Right ventricle myocardium superior (tissue), 1 donor: ENCODE measurements at regions not wholly inside any gene's neighbourhood (a gene's known extent, or its start where the extent isn't known, plus 50 kb on each side); places are given as distances from the start of the nearest gene placed in this dataset.

Source experiments
- ATAC-seq: fragments of 200-7000 bp; cut with Tn5 transposase; one replicate; pipeline ENCODE4 v1.9.1; 2020; ENCODE audit warnings: mild to moderate bottlenecking; ENCODE audit not compliant: poor library complexity
- DNase-seq: peaks from one replicate; pipeline ENCODE4 v3.0.0-alpha.2; 2020
- intact Hi-C: fragments of 100-400 bp; cut with DNase I; formaldehyde crosslinking; loops from one replicate; pipeline ENCODE4 v1.11.2; 2022
- donor health status: DM: no; HTN: yes; CAD: no; lungs with severe emphysema.

DNA sequence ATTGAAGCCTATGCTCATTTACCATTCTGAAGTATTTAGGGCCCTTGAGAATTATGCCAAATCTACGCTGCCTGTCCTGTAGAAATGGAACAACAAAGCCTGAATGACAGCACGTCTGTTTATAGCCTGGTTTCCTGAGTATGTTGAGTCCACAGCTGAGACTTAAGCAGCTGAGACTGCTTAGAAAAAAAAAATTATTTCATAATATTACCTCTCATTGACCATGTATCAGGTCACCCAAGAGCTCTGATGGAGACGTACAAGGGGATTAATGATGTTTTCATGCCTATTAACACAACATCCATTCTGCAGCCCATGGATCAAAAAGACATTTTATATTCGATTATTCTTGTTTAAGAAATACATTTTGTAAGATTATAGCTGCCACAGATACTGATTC lies 387.2 kb upstream of the NCAM2 start:
- intact Hi-C loops = no loop called here
- DNase-seq (no peak), ATAC-seq (no peak)

DNA sequence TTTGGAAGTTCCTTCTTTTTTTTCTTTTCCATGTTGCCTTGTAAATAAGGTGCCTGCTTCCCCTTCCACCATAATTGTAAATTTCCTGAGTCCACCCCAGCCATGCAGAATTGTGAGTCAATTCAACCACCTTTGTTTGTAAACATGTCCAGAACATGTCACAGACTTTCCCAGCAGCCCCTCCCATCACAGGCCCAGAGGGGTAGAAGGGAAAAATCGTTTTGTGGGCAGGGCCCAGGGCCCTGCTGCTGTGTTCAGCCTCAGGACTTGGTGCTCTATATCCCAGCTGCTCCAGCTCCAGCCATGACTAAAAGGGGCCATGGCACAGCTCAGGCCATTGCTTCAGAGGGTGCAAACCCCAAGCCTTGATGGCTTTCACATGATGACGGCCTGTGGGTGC lies 384.6 kb upstream of the NCAM2 start:
- DNase-seq (no peak), ATAC-seq (no peak)
- intact Hi-C loops = no loop called here

DNA sequence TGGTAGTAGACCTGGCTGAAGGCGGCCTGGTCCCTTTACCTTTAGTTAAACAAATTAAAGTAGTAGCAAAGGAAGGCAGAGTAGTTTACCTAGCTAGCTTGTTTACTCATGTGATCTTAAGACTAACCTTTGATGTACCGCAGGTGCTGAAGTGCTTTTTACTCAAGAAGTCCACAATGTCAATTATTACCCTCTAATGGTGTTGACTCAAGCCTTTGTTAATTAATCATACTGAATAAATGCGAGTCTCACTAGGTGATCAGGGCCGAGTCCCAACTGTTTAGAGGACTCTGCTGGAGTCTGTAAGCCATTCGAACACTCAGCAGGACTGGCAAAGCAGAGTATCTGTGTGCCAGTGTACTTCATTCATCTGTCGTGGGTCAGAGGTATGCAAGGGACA lies 381.1 kb upstream of the NCAM2 start:
- intact Hi-C loops = no loop called here
- DNase-seq = no peak

DNA sequence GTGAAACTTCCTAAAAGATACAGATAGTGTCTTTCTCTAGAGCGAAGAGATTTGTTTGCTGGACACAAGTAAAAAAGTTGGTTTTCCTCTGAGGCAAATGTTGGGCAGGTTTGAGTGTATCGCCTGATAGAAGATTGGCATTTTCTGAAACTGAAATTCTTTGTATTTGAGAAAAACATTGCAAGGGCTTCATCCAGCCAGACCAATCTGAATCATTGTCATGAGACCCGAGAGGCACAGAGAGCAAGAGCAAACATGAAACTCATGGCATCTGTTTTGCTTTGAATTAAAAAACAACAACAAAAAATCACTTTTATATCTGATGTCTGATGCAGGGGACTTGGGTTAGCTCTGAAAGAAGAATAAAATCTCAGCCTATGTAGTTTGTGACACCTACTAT lies 379.3 kb upstream of the NCAM2 start:
- DNase-seq = no peak
- intact Hi-C loops = no loop called here
- no peak for ATAC-seq

More for the DNA sequence above, 381.1 kb upstream of the NCAM2 start:
- no peak for ATAC-seq

DNA sequence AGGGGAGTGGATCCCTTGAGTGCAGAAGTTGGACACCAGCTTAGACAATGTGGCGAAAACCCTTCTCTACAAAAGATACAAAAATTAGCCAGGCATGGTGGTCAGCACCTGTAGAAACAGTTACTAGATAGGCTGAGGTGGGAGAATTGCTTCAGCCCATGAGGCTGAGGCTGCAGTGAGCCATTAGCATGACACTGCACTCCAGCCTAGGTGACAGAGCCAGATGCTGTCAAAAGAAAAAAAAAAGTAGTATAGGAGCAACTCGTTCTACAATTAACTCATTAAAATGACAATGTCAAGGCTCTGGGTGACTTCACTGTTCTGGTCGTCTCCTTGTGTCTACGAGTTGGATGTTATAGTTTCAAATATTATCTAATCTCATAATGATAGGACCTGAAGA lies 370.6 kb upstream of the NCAM2 start:
- DNase-seq = no peak
- intact Hi-C loops = no loop called here
- no peak for ATAC-seq

DNA sequence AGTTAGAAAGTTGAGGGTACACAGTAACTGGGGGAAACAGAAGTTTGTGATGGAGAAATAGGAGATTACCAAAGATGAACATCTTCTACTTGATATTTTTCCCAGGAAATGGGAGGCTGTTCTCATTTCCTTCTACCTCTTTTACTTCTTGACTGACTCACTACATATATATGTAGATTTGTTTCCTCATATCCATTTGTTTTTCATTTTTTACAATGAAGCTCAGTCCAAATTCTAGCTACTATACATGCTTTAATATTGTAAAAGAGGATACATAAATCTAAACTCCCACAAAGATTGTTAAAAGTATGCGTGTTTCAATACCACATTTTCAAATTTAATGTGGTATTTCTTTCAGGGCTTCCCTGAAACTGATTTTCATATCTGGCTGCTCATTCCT lies 366.6 kb upstream of the NCAM2 start:
- intact Hi-C loops = no loop called here
- no peak for ATAC-seq
- no peak for DNase-seq

DNA sequence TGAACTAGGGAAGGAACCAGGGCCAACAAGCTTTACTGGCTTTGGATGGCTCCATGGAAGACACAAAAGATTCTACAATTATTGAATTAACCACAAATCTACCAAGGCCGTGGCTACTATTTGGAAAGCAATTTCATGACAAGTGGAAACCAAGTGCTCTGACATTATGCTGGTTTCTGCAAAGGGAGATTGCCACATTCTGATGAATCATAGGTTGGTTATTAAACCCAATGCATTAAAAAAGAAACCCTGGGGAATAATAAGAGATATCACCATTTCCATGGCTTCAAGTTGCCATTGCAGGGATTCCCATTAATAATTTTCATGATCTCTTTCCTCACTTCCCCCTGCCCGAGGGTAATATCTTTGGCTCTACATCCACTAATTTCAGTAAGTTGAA lies 359.2 kb upstream of the NCAM2 start:
- no peak for ATAC-seq
- intact Hi-C loops = no loop called here
- no peak for DNase-seq

DNA sequence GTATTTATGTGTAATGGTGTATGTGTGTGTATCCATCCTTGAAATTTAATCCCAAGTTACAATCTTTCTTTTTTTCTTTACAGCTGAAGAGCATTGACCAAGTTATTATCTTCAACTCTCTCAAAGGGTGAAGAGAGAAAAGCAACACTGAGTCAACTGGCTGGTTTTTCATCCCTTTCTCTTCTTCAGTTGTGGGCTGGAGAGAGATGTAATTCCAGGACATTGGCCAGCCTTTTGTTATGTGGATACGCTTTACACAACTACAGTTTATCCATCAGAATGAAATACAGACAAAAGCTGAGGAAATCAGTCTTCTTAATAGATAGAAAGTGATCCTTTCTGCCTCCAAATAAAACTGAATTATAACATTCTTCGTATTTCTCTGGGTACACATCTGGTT lies 357.0 kb upstream of the NCAM2 start:
- intact Hi-C loops = no loop called here
- no peak for ATAC-seq
- no peak for DNase-seq

DNA sequence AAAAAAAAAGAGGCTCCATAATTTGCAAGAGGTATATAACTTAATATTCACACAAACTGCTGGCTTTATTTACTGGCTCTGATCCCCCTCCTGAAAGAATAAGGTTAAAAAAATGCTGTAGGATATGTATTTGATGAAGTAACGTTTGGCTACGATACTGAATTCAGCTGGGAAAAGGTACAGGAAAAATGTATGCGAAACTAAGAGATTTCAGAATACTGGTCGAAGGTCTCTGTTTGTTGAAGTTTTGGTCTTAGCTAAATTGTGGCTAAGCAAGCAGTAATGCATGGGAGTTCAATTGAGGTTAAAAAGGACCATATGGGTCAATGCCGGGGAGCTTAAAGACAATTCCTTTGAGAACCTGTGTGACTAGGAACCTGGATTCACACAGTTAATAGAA lies 355.5 kb upstream of the NCAM2 start:
- ATAC-seq (no peak), DNase-seq (no peak)
- intact Hi-C loops = no loop called here

DNA sequence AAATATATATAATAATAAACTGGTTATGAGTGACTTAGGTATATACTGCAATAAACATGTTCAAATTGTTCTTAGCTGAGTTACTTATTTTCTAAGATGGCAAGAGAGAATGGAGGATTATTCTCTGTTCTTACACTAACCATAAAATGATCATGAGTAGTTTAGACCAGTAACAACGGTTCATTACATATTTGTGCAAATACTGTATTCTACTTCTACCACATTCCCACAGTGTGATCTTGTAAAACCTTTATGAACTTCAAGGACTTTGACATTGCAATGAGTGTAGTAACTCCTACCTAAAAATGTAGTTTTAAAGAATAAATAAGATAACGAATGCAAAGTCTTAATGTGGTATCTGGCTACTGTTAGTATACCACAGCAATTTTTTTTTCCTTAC lies 353.7 kb upstream of the NCAM2 start:
- intact Hi-C loops = no loop called here
- DNase-seq (no peak), ATAC-seq (no peak)

DNA sequence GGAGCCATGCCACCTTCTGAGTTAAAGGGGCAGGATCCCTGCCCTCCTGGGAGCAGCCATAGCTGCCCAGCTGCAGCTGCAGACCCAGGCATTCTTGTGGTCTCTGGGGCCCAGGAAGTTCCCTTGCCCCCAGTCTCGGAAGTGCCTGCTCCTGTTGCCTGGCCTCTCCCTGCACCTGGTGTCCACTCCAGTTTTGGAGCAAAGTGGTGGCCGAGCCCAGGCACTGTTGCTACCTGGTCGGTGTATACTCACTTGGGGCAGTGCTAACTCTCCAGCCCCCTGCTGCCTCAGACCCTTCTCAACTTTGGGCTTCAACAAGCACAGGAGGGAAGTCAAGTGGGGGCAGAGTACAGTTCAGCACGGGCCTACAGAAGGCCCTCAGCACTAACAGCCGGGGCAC lies 352.9 kb upstream of the NCAM2 start:
- DNase-seq = no peak

DNA sequence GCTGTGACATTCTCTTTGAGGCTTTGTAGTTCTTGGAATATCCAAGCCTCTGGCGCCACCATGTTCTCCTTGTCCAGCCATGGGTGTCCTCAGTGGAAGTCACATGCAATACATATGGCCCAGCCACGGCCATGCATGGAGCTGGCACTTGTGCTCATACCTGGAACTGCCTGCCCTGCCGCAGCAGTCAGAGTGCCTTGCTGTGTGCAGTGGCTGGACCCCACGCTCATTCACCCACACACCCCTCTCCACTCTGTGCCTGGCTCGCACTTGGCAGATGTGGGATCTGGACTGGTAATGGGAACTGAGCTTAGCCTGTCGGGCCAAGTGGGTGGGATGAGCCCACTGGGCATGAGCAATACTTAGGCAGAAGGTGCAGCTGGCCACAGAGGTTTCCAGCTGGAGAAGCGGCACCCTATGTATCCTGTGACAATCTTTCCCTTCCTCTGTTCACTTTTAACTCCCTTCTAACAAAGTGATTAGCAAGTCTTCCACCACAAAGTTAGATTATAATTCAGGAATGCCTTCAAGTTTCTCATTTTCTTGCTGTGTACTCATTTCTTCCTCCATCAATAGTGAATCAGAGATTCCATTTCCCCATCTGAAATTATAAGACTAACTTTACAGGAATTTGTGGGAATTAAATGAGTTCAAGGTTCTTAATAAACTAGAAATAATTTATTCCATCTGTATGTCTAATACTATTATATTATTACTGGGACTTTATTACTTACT lies 351.6 kb upstream of the NCAM2 start:
- ATAC-seq = no peak
- peak; percentile 39 for DNase-seq
- intact Hi-C loops = no loop called here

More for the DNA sequence above, 352.9 kb upstream of the NCAM2 start:
- no peak for ATAC-seq
- intact Hi-C loops = no loop called here

DNA sequence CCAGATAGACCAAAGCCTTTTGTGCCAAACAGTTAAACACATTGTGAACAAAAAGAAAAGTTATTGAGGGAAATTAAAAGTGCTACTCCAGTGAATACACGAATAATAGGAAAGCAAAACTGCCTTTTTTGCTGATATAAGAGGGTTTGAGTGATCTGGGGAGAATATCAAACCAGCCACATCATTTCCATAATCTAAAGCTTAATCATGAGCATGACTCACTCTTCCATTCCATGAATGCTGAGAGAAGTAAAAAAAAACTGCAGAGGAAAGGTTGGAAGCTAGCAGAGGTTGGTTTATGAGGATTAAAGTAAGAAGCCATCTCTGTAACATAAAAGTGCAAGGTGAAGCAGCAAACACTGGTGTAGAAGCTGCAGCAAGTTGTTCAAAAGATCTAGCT lies 350.6 kb upstream of the NCAM2 start:
- no peak for ATAC-seq
- intact Hi-C loops = no loop called here
- no peak for DNase-seq

DNA sequence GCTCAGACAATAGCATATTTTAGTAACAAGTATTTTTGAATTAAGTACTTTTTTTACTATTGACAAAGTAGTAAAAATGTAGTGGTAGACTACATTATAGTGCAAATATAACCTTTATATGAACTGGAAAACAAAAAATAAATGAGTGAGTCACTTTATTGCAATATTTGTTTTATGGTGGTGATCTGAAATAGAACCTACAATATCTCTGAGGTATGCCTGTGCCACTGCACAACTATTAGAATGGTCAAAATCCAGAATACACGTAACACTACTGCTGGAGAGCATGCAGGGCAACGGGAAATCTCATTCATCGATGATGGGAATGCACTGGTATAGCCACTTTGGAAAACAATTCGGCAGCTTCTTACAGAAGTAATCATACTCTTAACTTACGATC lies 349.0 kb upstream of the NCAM2 start:
- ATAC-seq (no peak), DNase-seq (no peak)
- intact Hi-C loops = no loop called here

DNA sequence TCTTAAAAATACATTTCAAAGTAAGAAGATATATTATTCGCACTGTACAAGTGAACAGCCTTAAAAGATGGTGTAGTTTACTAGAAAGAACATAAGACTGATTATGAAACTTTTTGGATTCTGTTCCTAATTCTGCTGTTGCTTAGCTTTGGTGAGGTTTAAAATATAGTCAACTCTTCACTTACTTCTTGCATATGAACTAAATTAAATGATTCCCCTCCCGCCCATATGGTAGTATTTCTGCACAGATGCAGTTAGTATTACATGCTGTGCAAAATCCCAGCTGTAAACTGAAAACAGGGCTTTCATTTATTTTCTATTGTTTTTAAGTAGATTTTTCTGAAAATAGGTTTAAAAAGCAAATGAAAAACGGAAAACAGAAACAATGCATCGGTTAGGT lies 345.4 kb upstream of the NCAM2 start:
- intact Hi-C loops = no loop called here
- DNase-seq (no peak), ATAC-seq (no peak)

DNA sequence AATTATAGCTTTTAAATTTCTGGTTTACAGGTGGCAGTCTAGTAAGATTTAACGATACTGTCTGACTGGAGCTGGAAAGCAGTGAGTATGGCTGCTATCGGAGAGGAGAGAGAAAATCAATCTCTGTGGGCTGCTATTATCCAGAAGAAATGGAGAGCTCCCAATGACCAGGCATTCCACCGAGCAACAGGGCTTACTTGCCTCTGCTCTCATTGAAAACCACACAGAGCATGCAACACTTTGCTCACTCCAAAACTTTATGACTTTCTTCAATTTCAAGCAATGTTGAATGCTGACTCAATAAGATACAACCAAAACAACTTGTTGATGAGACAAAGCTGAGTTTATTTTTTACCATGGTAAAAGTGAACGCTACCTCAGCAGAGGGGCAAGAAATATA lies 337.0 kb upstream of the NCAM2 start:
- DNase-seq (no peak), ATAC-seq (no peak)
- intact Hi-C loops = no loop called here

DNA sequence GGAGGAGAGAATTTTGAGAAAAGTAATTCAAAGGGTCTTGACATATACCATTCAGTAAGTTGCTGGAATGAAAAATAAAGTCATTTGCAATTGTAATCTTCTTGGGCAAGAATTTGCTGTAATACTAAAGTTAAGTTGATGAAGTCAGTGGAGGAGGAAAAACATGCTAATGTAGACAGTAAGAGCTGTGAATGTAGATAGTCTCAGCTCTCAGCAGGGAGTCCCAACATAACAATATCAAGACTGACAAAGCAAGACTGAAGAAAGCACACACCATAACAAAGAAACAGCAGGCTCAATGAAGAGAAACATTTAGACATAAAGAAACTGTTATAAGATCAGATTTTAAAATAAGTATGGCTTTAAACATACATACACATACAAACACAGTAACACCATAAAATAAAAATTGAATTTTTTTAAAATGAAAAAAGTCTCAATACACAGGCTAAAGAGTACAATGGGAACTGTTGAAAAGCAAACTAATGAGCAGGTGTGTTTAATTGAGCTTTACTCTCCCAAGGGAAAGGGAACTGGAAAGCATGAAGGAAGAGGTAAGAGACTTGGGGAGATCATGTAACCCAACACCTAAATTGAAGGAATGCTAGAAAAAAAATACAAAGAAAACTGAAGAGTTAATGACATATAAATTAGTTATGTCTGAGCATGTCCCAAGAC lies 336.3 kb upstream of the NCAM2 start:
- ATAC-seq (no peak), DNase-seq (no peak)
- intact Hi-C loops = no loop called here

DNA sequence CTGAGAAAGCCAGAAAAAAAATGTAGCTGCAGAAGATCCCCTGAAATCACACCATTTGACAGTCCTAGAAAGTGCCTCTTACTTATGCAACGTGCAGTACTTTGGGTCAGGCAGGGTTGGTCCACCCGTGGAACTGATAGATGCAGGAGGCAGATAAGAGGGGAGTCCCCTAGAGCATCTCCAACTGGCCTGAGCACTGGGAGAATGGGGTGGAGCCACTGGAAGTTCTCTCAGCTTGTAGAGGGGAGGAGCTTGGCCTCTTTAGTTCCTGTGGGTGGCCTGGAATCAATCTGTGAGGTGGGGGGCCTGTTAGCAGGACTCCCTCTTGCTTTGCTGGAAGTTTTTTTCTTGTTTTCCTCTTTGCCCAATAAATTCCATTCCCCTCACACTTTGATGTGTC lies 335.7 kb upstream of the NCAM2 start:
- intact Hi-C loops = no loop called here
- DNase-seq = no peak
- ATAC-seq = no peak

DNA sequence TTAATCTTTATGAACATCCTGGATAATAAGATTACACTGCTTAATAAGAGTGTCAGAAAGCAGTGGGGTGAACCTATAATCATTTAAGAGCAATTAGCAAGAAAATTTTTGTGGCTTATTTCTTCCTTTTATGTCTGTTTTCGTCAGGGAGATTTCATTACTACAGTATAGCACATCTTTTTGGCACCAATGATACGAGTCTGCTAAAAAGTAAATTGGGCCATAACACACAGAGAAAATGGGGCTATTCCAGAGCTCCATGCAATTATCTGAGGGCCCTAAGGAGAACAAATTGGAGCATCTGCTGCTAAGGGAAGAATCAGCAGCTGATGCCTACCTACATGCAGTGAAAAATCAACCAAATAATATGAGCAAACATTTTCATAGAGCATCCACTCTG lies 330.3 kb upstream of the NCAM2 start:
- intact Hi-C loops = no loop called here
- DNase-seq (no peak), ATAC-seq (no peak)

DNA sequence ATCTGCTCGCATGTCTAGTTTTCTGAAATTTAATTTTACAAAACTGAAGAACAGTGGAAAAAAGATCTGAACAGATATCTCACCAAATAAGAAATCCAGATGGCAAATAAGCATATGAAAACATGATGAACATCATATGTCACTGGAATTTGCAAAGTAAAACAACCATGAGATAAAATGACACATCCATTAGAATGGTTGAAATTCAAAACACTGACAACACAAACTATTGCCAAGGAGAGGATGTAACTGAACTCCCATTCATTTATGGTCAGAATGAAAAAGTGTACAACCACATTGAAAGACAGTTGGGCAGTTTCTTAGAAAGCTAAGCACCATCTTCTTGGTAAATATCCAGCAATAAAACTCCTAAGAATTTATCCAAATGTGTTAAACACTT lies 312.7 kb upstream of the NCAM2 start:
- DNase-seq (no peak), ATAC-seq (no peak)
- intact Hi-C loops = no loop called here

DNA sequence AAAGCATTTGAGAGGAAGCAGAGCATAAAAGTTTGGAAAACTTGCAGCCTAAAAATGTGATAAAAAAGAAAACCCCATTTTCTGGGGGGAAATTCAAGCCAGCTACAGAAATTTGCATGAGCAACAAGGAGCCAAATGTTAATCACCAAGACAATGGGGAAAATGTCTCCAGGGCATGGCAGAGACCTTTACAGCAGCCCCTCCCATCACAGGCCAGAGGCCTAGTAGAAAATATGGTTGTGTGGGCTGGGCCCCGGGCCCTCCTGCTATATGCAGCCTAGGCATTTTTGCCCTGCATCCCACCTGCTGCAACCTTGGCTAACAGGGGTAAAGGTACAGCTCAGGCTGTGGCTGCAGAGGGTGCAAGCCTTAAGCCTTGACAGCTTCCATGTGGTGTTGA lies 299.6 kb upstream of the NCAM2 start:
- ATAC-seq (no peak), DNase-seq (no peak)
- intact Hi-C loops = no loop called here
